ENCODE measurements at regions not wholly inside any gene's neighbourhood (a gene's known extent, or its start where the extent isn't known, plus 50 kb on each side); places are given as distances from the start of the nearest gene placed in this dataset.
A peak's percentile ranks its signal among the peaks of the same experiment; 100 is the strongest.

DNA sequence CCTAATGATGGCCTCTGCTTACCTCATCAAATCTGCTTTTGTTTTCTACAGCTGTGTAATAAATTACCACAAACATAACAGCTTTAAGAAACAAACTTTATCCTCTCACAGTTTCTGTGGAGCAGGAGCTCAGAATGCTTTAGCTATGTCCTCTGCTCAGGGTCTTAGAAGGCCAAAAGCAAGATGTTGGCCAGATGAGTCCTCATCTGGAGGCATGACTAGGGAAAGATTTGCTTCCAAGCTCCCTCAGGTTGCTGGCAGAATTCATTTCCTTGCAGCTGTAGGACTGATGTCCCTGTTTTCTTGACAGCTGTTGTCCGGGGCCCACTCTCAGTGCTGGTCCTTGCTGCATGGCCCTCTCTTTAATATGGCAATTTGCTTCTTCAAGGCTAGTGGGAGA lies 116.7 kb upstream of the PDE5A start:
- no peak for DNase-seq

DNA sequence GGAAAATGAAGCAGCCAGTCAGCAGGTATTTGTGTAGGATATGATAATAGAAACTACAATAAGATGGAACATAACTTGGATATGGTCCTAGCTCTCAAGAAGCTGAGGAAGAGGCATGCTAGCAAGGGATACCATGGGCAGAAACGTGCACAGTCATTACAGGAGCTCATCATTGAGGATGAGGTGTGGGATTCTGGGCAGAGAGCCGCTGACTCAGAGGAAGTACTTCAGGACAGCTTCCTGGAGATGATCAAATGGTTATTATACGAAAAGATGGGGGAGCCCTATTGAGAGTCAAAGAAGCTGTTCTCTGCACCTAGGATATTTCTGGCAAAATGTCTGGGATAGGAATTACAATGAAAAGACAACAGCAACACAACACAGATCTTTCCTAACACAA lies 116.0 kb upstream of the PDE5A start:
- DNase-seq: no peak

DNA sequence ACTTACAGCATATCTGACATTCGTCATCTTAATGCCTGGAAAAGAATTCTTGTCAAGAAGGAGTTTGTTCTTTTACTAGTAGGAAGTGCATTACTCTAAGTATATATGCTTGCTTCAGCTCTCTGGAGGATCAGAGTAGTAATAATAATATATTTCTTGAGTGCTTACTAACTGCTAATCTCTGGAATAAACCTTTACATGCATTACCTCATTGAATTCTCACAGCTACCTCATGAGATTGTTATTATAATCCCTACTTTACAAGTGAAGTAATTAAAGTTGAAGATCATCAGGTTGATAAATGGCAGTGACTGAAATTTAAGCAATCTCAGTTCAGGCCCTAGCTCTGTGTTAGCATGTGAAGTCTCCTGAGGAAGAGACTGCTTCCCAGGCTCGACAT lies 115.0 kb upstream of the PDE5A start:
- DNase-seq: no peak

DNA sequence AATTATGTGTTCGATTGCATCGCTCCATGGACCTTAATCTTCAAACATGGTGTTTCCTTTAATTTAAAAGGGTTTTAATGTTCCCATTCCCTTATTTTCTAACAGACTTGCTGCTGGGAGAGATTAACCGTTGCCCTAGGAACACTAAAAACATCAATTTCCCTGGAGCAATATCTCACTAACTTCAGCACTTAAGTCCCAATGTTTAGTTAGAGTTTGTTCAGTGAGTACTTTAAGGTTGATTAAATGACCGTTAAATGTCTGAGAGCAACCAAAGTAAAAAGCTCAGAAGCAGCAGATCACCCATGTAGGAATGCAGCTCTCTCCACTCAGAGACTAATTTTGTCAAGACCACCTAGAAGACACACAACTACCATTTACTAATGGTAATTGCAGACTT lies 111.2 kb upstream of the PDE5A start:
- DNase-seq: no peak

DNA sequence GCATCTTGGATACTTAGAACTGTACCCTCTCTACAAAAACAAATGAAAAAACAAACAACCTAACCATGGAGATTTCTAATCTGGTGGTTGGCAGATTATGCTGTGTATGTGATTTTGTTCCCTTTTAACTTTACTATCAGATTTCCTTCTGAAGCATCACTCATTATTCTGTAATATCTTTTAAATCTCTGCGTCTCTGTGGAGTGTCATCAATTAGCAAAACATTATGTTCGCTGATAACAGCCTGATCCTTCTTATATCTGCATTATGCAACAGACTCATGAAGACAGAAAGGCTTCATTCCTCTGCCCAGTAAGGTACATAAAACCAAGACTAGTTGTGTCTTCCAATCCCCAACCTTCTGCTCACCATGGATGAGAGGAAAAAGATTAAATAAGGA lies 110.3 kb upstream of the PDE5A start:
- no peak for DNase-seq

DNA sequence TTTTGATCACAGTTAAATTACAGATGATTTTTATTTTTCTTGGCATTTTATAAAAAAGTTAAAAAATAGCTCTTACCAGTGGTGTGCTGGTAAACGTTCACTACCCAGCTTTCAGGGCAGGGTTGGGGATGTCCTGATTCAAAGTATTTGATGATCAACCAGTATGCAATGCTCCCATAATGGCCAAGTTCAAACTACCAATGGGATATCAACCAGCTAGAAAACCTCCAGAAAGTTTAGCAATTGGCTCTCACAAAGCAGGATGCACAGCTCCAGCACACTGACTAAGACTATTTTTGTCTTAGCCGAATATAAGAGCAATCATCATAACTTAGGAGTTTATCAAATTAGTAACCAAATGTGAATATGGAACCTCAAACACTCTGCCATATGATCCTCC lies 108.0 kb upstream of the PDE5A start:
- DNase-seq: no peak

DNA sequence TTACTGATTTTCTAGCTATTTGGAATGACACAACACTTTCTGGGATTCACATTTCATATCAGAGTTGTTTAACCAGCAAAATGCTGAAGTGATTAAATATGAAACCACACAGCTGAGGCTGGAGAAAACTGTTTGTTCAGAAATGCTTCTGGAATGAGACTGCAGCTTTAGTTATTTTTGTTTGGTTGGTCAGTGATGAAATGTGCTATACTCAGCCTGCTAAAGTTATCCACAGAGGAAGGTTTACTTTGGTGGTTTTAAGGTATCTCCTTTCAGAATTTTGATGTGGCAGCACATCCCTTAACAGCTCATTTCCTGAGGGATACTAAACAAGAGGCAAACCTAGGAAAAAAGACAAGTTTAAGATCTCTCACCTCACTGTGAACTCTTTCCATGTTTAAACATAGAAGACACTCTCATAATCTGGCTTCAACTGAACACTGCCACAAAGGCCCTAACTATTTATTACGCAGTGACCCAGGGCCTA lies 106.6 kb upstream of the PDE5A start:
- DNase-seq: peak; percentile 45

DNA sequence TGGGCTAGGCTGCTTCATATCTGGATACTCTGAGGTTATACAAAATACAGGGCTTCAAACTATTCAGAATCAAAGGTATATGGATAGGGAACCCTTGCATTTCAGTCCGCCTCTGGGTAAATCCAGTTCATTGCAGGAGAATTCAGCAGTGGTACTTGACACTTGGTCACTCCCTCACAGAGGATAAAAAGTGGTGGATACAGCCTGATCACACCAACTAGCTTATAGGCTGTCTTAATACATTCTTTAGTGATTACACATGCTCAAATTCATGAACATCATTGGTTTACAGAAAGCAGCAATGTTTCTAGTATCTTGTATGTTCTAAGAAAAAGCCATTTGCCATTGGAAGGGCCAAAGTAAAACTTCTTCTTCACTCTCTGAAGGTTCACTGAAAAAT lies 104.8 kb upstream of the PDE5A start:
- DNase-seq: no peak

DNA sequence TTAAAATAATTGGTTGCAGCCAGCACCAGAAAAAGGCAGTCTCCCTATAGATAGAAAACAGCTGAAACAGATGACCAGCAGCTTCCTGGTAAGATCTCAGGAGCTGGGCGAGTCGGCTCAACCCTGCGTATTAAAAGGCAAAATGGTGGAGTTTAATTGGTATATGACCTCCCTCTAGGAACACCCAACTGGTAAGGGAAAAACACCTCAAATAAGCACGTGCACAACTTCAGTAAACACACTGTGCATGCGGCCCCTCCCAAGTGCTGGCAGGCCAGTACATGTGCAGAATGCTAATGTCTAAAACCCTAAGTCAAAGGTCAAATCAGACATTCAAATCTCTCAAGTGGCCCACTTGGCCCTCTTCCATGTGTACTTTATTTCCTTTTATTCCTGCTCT lies 103.2 kb upstream of the PDE5A start:
- DNase-seq: no peak

DNA sequence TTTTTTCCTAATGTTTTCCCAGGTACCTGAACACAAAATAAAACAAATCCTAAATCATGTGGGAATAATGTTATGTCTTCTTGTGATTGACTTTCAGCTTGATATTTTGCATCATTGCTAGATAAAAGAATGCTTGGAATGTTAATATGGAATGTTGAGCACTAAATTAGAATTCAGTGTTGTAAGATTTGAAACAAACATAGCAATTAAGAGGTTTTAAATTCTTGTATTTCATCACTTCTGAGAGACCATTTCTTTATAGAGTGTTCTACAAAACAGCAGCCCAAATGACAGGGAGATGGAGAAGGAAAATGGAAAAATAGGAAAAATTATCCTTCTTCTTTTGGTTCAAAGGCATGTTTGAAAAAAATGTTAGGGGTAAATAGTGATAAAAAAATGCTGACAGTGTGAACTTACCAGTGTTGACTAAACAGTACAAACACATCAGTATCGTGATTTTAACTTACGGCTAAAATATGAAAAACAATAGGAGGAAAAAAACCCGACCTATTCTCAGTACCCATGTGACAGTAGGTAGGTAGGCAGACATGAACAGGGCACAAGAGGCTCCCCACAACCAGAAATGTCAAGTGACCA lies 102.6 kb upstream of the PDE5A start:
- DNase-seq: no peak

DNA sequence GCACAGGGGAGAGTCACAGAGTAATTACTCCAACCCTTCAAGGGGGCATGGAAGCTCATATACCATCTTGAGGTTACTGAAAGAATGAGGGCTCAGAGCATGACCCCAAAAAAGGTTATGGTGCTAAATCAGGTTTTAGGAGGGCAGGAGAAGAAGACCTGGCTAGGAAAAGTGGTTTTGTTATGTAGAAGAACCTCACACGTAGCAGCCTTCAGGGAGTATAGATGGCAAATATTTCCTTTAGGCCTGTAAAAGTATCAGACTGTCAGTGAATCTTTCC lies 102.0 kb upstream of the PDE5A start:
- no peak for DNase-seq

DNA sequence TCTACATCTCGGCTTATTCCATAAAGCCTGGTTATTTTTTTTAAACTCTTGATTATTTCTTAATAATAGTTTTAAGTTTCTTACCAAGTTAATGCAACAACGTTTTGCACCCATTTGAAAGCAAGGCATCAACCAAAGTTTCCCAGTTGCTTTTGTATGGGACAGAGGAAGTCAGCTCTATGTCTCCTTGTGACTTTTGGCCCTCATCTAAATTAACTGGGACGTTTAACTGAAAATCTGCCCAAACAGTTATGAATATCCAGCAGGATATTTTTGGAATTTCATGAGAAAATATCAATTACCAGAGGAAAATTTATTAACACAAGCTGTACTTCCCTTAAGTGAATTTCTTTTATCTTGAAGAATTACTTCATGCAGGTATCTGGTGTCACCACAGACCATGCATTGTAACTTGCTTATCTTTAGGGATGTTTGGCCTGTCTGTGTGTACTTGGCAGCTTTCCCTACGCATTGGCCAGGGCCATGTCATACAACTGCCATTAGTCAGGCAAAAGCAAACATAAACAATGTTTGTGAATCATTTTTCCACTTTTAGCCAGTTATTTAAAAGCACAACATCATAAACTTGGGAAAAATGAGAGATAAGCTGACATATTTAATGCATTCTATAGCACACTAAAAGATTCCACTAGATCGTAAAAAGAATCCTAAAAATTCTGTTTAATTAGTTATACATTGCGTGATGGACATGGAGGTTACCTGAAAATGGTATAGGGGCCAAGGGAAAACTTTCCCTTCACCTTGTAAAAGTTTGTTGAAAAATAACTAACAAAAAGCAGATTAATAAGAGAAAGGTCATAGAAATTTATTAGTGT lies 101.4 kb upstream of the PDE5A start:
- DNase-seq: peak; percentile 12

DNA sequence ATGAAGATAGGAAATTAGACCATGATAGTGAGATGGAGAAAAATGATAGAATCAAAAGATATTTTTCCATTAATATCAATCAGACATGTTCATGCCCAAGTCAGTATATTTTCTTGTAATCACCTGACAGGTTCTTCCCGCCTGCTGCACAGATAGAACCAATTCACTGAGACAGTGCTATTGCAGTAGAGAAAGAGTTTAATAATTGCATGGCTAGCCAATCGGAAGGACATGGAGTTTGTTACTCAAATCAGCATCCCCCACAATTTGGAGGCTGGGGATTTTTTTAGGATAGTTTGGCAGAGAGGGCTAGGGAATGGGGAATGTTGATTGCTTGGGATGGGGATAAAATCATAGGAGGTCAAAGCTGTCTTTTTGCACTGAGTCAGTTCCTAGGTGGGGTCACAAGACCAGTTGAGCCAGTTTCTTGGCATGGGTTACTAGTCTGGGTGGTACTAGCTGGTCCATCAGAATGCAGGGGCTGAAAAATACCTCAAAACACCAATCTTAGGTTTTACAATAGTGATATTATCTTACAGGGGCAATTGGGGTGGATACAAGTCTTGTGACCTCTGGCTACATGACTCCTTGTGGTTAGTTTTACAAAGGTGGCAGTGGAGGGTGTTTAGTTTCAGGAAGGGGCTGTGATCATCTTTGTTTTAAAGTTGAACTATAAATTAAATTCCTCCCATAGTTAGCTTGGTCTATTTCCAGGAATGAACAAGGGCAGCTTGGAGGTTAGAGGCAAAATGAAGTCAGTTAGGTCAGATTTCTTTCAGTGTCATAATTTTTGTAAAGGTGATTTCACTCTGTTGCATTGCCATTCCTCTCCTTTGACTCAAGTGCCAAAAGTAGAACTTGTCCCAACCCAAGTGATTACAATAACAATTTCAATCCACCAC lies 100.3 kb upstream of the PDE5A start:
- no peak for DNase-seq

DNA sequence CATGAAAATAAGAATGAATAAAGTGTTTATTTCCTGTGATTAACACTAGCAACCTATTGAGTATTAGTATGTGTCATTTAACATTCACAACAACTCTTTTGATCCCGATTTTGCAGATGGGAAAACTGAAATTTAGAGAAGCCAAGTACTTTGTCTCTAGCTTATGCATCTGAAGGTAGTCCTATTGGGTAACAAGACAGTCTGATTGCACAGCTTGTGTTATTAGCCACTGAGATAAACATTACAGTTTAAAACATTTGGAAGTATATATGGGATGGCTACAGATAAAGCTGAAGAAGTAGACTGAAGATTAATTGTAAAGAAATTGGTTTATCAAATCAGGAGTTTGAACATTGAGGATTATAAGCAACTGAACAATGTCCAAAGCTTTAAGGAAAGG lies 99.6 kb upstream of the PDE5A start:
- DNase-seq: no peak

DNA sequence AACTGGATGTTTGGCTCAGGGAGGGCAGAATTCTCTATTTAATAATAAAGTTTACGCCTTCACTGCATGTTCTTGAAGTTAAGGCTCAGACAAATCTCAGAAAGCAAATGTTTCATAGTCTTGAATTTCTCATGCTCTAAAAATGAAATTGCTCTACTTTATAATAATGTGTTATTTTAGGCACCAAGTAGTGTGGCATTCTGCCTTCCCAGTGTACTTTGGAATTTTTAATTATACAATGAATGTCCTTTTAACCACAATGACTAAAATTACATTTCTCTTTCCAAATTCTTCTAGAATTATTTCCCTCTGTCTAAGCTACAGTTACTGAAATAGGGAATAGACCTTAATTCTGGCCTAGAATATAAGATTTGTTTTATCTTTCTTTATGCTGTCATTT lies 97.9 kb upstream of the PDE5A start:
- no peak for DNase-seq

DNA sequence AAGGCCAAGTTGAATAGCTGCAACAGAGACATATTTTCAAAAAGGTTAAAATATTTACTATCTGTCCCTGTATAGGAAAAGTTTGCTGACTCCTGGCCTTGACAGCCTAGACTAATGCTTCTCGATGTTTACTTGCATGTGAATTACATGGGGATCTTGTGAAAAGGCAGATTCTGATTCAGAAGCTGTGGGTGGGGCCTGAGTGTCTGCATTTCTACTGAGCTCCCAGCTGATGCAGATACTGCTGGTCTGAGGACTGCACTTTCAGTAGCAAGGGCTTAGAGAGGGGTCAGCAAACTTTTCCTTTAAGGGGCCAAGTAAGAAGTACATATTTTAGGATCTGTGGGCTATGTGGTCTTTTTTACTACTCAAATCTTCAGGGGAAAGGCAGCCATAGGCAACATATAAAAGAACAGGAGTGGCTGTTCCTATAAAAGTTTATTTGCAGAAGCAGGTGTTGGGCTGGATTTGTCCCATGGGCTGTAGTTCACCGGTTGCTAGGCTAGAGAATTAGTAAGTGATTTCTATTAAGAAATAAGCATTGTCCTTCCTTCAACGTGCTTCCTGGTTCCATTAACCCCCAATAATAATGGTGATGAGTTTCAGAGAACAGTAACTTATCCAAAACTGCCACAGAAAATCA lies 97.2 kb upstream of the PDE5A start:
- DNase-seq: no peak

DNA sequence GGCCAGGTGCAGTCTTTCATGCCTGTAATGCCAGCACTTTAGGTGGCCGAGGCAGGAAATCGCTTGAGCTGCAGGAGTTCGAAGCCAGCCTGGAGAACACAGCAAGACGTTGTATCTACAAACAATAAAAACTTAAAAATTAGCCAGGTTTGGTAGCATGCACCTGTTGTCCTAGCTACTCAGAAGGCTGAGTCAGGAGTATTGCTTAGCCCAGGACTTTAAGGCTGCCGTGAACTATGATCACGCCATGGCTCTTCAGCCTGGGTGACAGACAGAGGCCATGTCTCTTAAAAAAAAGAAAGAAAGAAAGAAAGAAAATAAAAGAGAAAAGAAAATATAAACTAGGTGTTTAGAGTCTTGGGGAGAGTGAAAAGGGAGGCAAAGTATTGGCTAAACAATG lies 96.4 kb upstream of the PDE5A start:
- no peak for DNase-seq

DNA sequence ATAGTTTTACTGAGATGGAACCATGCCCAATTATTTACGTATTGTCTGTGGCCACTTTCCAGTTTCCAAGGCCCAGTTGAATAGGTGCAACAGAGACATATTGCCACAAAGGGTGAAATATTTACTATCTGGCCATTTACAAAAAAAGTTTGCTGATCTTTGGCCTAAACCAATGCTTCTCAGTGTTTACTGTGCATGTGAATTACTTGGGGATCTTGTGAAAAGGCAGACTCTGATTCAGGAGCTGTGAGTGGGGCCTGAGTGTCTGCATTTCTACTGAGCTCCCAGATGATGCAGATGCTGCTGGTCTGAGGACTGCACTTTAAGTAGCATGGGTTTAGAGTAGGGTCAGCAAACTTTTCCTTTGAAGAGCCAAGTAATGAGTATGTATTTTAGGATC lies 94.1 kb upstream of the PDE5A start:
- no peak for DNase-seq

DNA sequence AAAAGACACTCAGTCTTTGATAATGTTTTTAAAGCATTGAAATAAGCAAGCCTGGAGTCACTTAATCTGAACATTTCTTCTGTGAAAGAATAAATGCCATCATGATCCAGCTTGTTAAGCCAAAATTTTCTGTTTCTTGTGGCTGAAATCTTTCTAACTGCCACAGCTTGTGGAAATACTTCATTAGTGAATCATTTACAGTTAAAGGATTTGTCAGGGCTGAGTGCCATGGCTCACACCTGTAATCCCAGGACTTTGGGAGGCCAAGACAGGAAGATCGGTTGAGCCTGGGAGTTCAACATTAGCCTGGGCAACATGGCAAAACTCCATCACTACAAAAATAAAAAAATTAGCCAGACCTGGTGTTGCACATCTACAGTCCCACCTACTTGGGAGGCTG lies 93.3 kb upstream of the PDE5A start:
- no peak for DNase-seq

DNA sequence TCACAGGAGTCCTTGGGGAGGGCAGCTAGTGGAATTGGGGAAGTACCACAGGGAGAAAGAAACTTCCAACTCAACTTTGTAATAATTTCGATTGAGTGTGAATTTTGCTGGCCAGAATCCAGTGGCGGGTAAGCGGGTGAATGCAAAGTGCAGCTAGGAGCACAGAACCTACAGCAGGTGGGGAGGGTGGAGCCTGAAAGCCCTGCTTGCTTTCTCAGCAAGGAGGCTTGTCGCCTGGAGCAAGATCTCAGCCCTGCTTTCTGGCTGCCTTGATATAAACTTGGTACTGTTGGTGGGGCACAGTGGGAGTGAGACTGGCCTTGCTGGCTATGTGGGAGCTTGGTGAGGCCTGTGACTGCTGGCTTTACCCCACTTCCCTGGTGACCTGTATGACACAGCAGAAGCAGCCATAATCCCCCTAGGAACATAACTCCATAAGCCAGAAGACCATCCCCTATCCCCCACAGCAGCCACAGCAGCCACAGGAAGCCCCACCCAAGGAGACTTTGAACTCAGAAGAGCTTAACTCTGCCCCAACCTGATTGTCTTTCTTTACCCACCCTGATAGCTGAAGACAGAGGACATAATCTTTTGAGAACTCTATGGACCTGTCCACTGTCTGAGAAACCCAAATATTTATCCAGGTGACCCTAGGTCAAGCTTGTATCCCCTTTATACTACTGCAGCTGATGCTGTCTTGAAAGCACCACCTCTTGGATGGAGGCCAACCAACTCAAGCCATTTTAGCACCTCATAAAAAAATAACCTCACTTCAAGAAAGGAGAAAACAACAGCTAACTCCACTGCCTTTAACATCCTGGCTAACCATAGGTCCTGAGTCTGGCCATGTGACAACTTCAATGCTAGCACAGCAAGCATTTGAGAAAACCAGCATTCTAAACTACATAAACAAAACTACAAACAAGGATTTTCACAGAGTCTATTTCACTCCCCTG lies 87.2 kb upstream of the PDE5A start:
- no peak for DNase-seq

DNA sequence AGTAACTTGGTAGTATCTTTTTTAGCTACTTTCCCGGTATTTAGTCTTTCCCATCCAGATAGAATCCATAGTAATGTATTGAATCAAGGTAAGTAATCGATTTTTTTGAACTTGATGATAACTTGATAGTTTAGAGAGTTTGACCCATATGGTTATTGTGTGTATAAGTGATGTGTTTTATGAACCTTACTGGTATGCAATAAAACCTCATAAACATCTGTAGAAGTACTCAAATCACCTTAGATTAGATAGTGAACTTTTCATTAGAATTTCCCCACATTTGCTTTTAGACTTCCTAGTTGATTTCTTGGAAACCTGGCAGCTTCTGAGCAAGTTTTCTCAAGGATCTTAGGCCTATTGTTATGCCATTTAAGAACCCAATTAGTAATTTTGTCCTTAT lies 80.8 kb upstream of the PDE5A start:
- no peak for DNase-seq

DNA sequence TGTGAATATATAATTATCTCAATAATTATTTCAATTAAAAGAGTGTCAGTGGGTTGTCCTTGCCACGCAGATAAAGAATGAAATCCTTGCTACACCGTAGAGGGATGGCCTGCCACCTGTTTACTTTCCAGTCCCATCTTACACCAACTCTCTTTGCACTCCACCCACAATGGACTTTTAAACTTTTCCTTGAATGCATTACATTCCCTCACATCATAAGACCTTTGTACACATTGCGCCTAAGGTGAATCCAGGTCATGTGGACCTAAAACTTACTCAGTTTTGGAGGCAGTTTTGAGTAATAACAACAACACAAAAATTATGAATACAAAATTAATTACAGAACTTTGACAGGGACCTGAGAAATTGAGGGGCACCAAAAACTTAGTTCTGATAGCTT lies 78.7 kb upstream of the PDE5A start:
- no peak for DNase-seq

Measured in eye (tissue), 1 donor.